ENCODE measurements at regions not wholly inside any gene's neighbourhood (a gene's known extent, or its start where the extent isn't known, plus 50 kb on each side); places are given as distances from the start of the nearest gene placed in this dataset.
A peak's percentile ranks its signal among the peaks of the same experiment; 100 is the strongest.
"Not testable (repeated sequence)": the region's sequence is repeated elsewhere in the genome, so short reads cannot be mapped to it uniquely, and the experiment has no call there.

GRCh38 chr3:177358091-177358976 lies 161.1 kb upstream of the TBL1XR1 start:
- peak; percentile 79 for DNase-seq (ENCODE audit: low spot score)

DNA sequence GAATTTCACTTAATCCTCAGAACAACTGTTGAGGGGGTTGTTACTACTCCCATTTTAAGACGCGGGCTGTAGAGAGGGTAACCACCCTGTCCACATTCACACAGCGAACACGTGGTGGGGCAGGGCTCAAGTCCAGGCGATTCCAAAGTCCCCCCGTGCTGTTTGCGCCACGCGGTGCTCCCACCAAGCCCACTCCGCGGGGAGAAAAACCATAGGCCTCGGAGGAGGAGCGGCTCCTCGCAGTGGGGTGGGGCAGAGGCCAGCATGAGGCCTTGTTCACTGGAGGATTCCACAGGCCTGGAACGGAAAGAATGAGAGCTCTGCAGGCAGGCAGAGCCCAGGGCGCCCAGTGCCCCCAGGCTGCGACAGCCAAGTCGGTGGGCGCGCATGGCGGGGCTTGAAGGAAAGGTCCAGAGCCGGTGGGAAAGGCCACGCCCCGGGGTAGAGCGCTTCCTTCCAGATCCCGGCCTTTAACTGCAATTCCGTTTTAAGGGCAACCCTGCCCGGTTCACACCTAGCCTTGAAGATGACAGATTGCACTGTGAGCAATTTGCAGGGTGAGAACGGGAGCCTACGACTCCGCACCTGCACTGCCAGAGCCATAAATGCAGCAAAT lies 161.8 kb upstream of the TBL1XR1 start:
- DNase-seq (ENCODE audit: low spot score): peak; percentile 60

GRCh38 chr3:177359593-177360357 lies 162.5 kb upstream of the TBL1XR1 start:
- peak; percentile 97 for DNase-seq (ENCODE audit: low spot score)

GRCh38 chr3:177361081-177361938 lies 164.0 kb upstream of the TBL1XR1 start:
- DNase-seq (ENCODE audit: low spot score): no peak

DNA sequence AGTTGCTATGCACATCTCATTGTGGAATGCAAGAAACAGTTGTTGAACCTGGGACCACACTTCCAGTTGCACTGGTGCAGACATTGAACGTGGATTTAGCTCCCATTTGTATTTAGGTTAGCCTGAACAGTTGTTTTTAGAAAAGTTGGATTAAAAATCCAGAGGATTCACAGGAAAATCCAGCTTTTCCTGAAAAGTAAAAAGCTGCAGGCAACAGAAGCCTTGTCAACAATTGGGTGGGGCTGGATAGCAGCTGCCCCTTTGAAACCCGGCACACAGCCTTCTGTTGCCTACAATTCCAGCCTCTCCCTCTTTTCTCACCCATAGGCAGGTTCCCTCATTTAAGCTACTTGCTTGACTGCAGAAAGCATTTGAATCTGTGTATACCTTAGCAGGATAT lies 165.3 kb upstream of the TBL1XR1 start:
- no peak for DNase-seq (ENCODE audit: low spot score)

GRCh38 chr3:177364236-177364635 lies 167.0 kb upstream of the TBL1XR1 start:
- DNase-seq (ENCODE audit: low spot score): no peak

DNA sequence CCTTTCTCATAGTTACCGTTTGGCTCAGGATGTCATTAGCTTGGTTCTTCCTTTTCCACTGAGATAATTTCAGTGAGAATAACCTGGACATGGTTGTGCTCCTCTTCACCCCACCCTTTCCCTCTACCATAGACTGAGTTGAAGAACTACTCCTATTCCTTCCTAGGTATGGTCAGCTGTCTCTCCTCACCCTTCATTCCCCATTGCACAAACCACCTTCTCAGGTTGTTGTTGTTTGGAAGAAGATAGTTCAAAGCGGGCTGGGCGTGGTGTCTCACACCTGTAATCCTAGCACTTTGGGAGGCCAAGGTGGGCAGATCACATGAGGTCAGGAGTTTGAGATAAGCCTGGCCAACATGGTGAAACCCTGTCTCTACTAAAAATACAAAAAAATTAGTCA lies 168.0 kb upstream of the TBL1XR1 start:
- not testable (repeated sequence) for DNase-seq (ENCODE audit: low spot score)

DNA sequence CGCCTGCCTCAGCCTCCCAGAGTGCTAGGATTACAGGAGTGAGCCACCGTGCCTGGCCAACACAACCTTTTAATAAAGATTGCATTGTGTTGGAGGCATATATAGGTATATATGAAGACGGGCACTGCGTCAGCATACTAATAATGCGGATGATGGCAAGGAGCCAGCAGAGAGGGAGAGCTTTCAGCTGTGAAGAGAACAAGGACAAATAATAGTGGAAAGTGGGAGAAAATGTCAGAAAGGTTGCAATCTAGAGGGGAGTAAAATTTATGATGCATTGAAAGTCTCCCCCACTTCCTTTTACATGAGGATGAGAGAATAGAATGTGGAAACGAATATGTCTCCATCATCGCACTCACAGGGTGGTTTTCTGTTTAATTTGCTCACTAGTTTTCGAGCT lies 170.5 kb upstream of the TBL1XR1 start:
- no peak for DNase-seq (ENCODE audit: low spot score)

- DNase-seq (ENCODE audit: low spot score): no peak
Measured at GRCh38 chr3:177370246-177370822, 173.1 kb upstream of the TBL1XR1 start.

- no peak for DNase-seq (ENCODE audit: low spot score)
Measured at GRCh38 chr3:177371146-177371545, 173.9 kb upstream of the TBL1XR1 start.

DNA sequence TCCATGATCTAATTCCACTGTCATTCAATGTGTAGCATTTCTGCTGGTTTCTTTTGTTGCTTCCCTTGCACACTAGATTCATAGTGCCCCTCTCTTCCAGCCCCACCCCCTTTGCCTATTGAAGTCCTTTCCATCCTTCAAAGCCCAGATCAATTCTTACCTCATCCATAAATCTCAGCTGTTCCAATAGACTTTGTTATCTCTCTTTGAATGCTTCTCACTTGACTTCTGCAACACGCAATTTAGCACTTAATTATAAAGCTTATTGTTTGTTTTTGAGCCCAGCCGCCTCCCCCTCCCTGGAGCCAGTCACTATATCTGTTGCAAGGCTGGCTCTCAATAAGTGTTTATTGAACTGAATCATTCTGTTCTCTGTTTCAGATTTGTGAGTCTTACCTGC lies 174.6 kb upstream of the TBL1XR1 start:
- DNase-seq (ENCODE audit: low spot score): no peak

GRCh38 chr3:177374323-177374722 lies 177.0 kb upstream of the TBL1XR1 start:
- no peak for DNase-seq (ENCODE audit: low spot score)

DNA sequence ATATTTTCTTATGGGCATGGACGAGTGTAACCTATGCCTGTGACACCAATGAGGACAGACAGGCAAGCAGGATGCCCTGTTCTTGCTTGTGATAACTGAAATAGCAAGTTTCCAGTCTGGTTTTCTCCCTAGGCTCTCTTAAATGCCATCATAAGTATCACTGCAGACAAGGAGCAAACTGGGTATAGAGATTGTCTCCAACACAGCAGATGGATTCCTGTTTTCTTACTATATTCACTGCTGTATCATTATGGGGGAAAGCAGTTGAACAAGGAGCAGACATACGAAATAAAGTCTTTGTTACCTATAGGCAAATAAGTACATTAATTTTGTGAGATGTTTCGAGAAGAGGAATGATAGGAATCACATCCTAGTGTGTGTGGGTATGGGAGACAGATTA lies 178.0 kb upstream of the TBL1XR1 start:
- DNase-seq (ENCODE audit: low spot score): no peak

GRCh38 chr3:177377166-177377565 lies 179.9 kb upstream of the TBL1XR1 start:
- no peak for DNase-seq (ENCODE audit: low spot score)

DNA sequence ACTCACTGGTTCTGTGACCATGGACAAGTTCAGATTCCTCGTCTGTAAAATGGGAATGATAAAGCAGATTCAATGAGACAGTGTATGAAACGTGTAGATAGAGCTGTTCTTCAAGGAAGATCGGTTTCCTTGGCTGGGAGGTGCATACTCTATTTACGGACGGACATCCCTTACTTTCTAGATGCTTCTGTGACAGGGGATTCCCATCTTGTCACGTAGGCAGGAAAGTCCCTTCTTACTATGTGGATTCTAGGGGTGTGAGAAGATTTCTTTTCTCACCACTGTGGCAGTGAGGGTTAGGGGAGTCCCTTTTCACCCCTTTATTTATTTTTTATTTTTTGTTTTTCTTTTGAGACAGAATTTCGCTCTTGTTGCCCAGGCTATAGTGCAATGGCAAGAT lies 180.9 kb upstream of the TBL1XR1 start:
- no peak for DNase-seq (ENCODE audit: low spot score)

GRCh38 chr3:177379045-177379444 lies 181.8 kb upstream of the TBL1XR1 start:
- DNase-seq (ENCODE audit: low spot score): no peak

DNA sequence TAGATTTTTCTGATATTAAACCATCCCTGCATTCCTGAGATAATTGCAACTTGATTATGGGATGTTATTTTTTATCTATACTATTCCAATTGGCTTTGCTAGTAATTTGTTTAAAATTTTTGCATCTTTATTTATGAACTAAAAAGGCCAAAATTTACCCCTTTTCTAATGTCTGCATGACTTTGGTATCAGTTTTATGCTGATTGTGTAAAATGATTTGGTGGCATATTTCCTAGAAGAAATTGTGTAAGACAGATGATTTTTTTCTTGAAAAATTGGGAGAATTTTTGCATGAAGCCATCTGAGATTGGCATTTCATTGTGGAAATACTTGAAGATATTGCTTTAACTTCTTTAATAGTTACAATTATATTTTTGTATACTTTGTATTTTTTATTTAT lies 183.8 kb upstream of the TBL1XR1 start:
- no peak for DNase-seq (ENCODE audit: low spot score)

GRCh38 chr3:177382944-177383343 lies 185.7 kb upstream of the TBL1XR1 start:
- no peak for DNase-seq (ENCODE audit: low spot score)

DNA sequence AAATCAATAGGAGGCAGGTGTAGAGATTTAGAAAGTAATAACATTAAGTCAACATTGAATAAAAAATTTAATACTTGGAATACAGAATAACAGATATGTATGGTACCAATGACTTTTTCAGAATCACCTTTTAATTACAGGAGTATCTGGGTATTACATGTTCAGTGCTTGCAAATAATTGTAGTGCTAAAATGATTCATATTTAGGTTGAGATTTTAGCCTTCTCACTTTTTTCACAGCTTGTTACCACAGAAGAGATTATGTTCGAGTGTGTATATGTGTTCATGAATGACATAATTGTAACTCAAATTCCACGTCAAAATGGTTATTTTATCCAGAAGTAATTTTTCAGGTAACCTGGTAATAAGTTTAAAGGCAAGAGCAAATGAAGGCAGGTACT lies 187.9 kb upstream of the TBL1XR1 start:
- DNase-seq (ENCODE audit: low spot score): no peak

- DNase-seq (ENCODE audit: low spot score): no peak
Measured at GRCh38 chr3:177385831-177386301, 188.6 kb upstream of the TBL1XR1 start.

GRCh38 chr3:177388209-177388608 lies 190.9 kb upstream of the TBL1XR1 start:
- no peak for DNase-seq (ENCODE audit: low spot score)

All from CD4-positive, alpha-beta T cell treated with Interleukin-2 at 100 ng/mL for 4 hours (primary cell).